ENCODE measurements at regions not wholly inside any gene's neighbourhood (a gene's known extent, or its start where the extent isn't known, plus 50 kb on each side); places are given as distances from the start of the nearest gene placed in this dataset.

GRCh38 chr10:80971461-80971860, 433.8 kb downstream of the SH2D4B start:
- TF ChIP-seq POLR2A (IDR thresholded peaks at IDR 0.05) (no peak), CTCF (IDR thresholded peaks at IDR 0.05) (no peak)
- intact Hi-C loops (cut with DNase I; ENCODE audit: low total_unique reads) = no loop called here
- H3K36me3 ChIP-seq = no peaks in the 10 kb centered on the region
- no peaks in the 10 kb centered on the region for H3K27me3 ChIP-seq
- H3K9me3 ChIP-seq = no peaks in the 10 kb centered on the region
- no peak overlapping the region for H3K27ac ChIP-seq
- no peaks in the 10 kb centered on the region for H3K4me1 ChIP-seq
- H3K4me3 ChIP-seq = no peak overlapping the region
- no peak for DNase-seq

GRCh38 chr10:80976658-80977057, 439.0 kb downstream of the SH2D4B start:
- H3K4me1 ChIP-seq = no peaks in the 10 kb centered on the region
- H3K27me3 ChIP-seq = no peaks in the 10 kb centered on the region
- H3K27ac ChIP-seq = no peak overlapping the region
- TF ChIP-seq CTCF (IDR thresholded peaks at IDR 0.05) (no peak), POLR2A (IDR thresholded peaks at IDR 0.05) (no peak)
- intact Hi-C loops (cut with DNase I; ENCODE audit: low total_unique reads) = no loop called here
- H3K36me3 ChIP-seq = no peaks in the 10 kb centered on the region
- H3K9me3 ChIP-seq = no peaks in the 10 kb centered on the region
- H3K4me3 ChIP-seq = no peak overlapping the region
- DNase-seq = no peak

- Histone ChIP-seq H3K9me3 (no peaks in the 10 kb centered on the region), H3K4me1 (no peaks in the 10 kb centered on the region), H3K4me3 (no peak overlapping the region), H3K27me3 (no peaks in the 10 kb centered on the region), H3K27ac (no peak overlapping the region), H3K36me3 (no peaks in the 10 kb centered on the region)
- no peak for TF ChIP-seq CTCF (IDR thresholded peaks at IDR 0.05)
- TF ChIP-seq POLR2A (IDR thresholded peaks at IDR 0.05) = no peak
- intact Hi-C loops (cut with DNase I; ENCODE audit: low total_unique reads) = no loop called here
- no peak for DNase-seq
Observed at GRCh38 chr10:80985102-80985501, 447.4 kb downstream of the SH2D4B start.

- DNase-seq = no peak
- H3K4me3 ChIP-seq = no peak overlapping the region
Observed at GRCh38 chr10:80986596-80986995, 448.9 kb downstream of the SH2D4B start.

GRCh38 chr10:80988755-80989154, 451.1 kb downstream of the SH2D4B start:
- intact Hi-C loops (cut with DNase I; ENCODE audit: low total_unique reads) = no loop called here
- Histone ChIP-seq H3K36me3 (no peaks in the 10 kb centered on the region), H3K27me3 (no peaks in the 10 kb centered on the region), H3K9me3 (no peaks in the 10 kb centered on the region), H3K4me3 (no peak overlapping the region), H3K4me1 (no peaks in the 10 kb centered on the region), H3K27ac (no peak overlapping the region)
- DNase-seq = no peak
- TF ChIP-seq POLR2A (IDR thresholded peaks at IDR 0.05) (no peak), CTCF (IDR thresholded peaks at IDR 0.05) (no peak)

More at GRCh38 chr10:80986596-80986995, 448.9 kb downstream of the SH2D4B start:
- H3K9me3 ChIP-seq = no peaks in the 10 kb centered on the region
- H3K27ac ChIP-seq = no peak overlapping the region
- intact Hi-C loops (cut with DNase I; ENCODE audit: low total_unique reads) = no loop called here
- H3K4me1 ChIP-seq = no peaks in the 10 kb centered on the region
- no peaks in the 10 kb centered on the region for H3K36me3 ChIP-seq
- no peak for TF ChIP-seq POLR2A (IDR thresholded peaks at IDR 0.05)
- no peak for TF ChIP-seq CTCF (IDR thresholded peaks at IDR 0.05)
- H3K27me3 ChIP-seq = no peaks in the 10 kb centered on the region

Data from uterus (tissue), 3 donors.